ENCODE measurements at regions not wholly inside any gene's neighbourhood (a gene's known extent, or its start where the extent isn't known, plus 50 kb on each side); places are given as distances from the start of the nearest gene placed in this dataset.

- no peak for DNase-seq (ENCODE audit: low spot score)
- H3K36me3 ChIP-seq, result no peaks in the 10 kb centered on the region
- no peaks in the 10 kb centered on the region for H3K9me3 ChIP-seq
- TF ChIP-seq, protein P1, sequence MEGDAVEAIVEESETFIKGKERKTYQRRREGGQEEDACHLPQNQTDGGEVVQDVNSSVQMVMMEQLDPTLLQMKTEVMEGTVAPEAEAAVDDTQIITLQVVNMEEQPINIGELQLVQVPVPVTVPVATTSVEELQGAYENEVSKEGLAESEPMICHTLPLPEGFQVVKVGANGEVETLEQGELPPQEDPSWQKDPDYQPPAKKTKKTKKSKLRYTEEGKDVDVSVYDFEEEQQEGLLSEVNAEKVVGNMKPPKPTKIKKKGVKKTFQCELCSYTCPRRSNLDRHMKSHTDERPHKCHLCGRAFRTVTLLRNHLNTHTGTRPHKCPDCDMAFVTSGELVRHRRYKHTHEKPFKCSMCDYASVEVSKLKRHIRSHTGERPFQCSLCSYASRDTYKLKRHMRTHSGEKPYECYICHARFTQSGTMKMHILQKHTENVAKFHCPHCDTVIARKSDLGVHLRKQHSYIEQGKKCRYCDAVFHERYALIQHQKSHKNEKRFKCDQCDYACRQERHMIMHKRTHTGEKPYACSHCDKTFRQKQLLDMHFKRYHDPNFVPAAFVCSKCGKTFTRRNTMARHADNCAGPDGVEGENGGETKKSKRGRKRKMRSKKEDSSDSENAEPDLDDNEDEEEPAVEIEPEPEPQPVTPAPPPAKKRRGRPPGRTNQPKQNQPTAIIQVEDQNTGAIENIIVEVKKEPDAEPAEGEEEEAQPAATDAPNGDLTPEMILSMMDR (IDR thresholded peaks at IDR 0.05), result no peak
- no peaks in the 10 kb centered on the region for H3K4me1 ChIP-seq
- no peak overlapping the region for H3K4me3 ChIP-seq
- H3K27me3 ChIP-seq, result no peaks in the 10 kb centered on the region
- no peak overlapping the region for H3K27ac ChIP-seq
Observed at GRCh38 chrX:96170626-96171025, 514.0 kb upstream of the DIAPH2 start.

GRCh38 chrX:96176921-96177320 is 507.7 kb upstream of the DIAPH2 start:
- Histone ChIP-seq H3K4me3 (no peak overlapping the region), H3K36me3 (no peaks in the 10 kb centered on the region), H3K4me1 (no peaks in the 10 kb centered on the region), H3K27ac (no peak overlapping the region), H3K9me3 (no peaks in the 10 kb centered on the region), H3K27me3 (no peaks in the 10 kb centered on the region)
- TF ChIP-seq, protein P1 (IDR thresholded peaks at IDR 0.05), result no peak
- no peak for DNase-seq (ENCODE audit: low spot score)

DNA sequence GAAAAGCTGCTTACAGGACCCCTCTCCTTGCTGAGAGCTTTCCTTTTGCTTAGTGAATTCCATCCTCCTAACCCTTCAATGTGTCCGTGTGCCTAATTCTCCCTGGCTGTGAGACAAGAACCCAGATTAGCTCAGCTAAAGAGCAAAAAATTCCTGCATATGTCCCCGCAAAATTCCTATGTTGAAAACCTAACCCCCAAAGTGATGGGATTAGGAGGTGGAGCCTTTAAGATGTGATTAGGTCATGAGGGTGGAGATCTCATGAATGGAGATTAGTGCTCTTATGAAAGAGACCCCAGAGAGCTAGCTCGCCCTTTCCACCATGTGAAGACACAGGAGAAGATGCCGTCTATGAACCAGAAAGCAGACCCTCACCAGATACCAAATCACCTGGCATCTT is 503.0 kb upstream of the DIAPH2 start:
- Histone ChIP-seq H3K4me3 (no peak overlapping the region), H3K4me1 (no peaks in the 10 kb centered on the region), H3K27me3 (no peaks in the 10 kb centered on the region), H3K9me3 (no peaks in the 10 kb centered on the region), H3K36me3 (no peaks in the 10 kb centered on the region), H3K27ac (no peak overlapping the region)
- TF ChIP-seq, protein P1 (IDR thresholded peaks at IDR 0.05), result no peak
- no peak for DNase-seq (ENCODE audit: low spot score)

GRCh38 chrX:96182366-96182765 is 502.3 kb upstream of the DIAPH2 start:
- Histone ChIP-seq H3K9me3 (no peaks in the 10 kb centered on the region), H3K4me3 (no peak overlapping the region), H3K36me3 (no peaks in the 10 kb centered on the region), H3K27me3 (no peaks in the 10 kb centered on the region), H3K4me1 (no peaks in the 10 kb centered on the region), H3K27ac (no peak overlapping the region)
- no peak for DNase-seq (ENCODE audit: low spot score)
- TF ChIP-seq, protein P1 (IDR thresholded peaks at IDR 0.05), result peak in 1 of 2 donors; percentile 50

DNA sequence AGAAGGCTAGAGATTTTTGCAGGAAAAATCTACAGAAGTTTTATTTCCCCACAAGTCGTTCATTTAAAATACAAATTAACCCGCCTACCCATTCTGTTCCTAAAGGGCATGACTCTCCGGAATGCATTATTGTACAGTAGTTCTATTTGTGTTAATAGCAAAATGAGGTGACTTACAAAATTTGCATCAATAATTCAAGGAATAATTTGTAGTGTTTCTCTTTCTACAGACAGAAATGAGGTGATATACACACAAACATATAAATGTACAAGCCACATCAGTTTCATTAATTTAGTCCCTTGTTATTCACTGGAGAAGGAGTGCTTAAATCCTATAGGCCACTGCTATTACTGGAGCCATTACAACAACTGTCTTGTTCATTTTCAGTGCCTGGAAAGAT is 501.3 kb upstream of the DIAPH2 start:
- H3K36me3 ChIP-seq, result no peaks in the 10 kb centered on the region
- H3K4me1 ChIP-seq, result no peaks in the 10 kb centered on the region
- H3K27me3 ChIP-seq, result no peaks in the 10 kb centered on the region
- TF ChIP-seq, protein P1 (IDR thresholded peaks at IDR 0.05), result no peak
- no peak overlapping the region for H3K4me3 ChIP-seq
- no peak overlapping the region for H3K27ac ChIP-seq
- no peaks in the 10 kb centered on the region for H3K9me3 ChIP-seq
- no peak for DNase-seq (ENCODE audit: low spot score)

DNA sequence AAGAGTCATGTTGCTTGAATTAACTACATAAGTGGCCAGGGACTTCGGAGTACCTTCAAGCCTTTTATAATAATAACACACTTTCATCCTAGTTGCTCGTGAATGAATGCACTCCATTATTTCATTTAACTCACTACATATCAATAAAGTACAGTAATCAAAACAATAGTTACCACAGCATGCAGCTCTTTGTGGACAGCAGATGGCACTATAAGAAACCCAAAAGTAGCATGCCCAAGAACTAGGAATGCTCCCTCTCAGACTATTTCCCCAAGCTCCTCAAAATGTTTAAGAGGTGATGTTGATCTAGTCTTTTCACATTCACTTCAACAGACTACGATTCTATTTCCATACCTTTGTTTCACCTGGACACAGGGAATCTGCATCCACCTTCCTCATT is 500.8 kb upstream of the DIAPH2 start:
- no peak overlapping the region for H3K4me3 ChIP-seq
- H3K36me3 ChIP-seq, result no peaks in the 10 kb centered on the region
- no peaks in the 10 kb centered on the region for H3K4me1 ChIP-seq
- DNase-seq (ENCODE audit: low spot score), result no peak
- H3K27ac ChIP-seq, result no peak overlapping the region
- TF ChIP-seq, protein P1 (IDR thresholded peaks at IDR 0.05), result peak in 1 of 2 donors; percentile 38
- no peaks in the 10 kb centered on the region for H3K9me3 ChIP-seq
- no peaks in the 10 kb centered on the region for H3K27me3 ChIP-seq

Measured in right atrium auricular region (tissue), 2 donors.